ENCODE measurements at regions not wholly inside any gene's neighbourhood (a gene's known extent, or its start where the extent isn't known, plus 50 kb on each side); places are given as distances from the start of the nearest gene placed in this dataset.
A peak's percentile ranks its signal among the peaks of the same experiment; 100 is the strongest.

DNA sequence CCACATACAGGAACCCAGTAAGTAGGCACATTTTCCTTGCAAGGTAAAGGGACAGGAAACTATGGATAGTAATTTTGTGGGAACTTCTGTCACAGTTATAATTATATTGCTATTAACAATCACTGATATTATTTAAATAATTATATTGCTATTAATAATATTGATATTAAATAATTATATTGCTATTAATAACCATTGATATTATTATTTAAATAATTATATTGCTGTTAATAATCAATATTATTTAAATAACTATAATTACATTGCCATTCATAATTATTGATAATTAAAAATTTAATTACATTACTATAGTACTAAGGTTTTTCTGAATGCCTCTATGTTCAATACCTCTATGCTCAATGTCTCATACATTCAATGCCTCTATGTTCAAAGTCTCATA is 385.6 kb upstream of the SGCD start:
- DNase-seq (ENCODE audit: low read depth), result no peak
- in situ Hi-C loops (cut with HindIII; ENCODE audit: low sequenced_read_pairs), result loop anchor here (25.0 kb wide), 1 partner anchor 871 kb away; no protein-coding TSS in a partner anchor
- H3K4me3 ChIP-seq (ENCODE audit: low read depth, low read length), result no peak overlapping the region
- TF ChIP-seq, protein P1, sequence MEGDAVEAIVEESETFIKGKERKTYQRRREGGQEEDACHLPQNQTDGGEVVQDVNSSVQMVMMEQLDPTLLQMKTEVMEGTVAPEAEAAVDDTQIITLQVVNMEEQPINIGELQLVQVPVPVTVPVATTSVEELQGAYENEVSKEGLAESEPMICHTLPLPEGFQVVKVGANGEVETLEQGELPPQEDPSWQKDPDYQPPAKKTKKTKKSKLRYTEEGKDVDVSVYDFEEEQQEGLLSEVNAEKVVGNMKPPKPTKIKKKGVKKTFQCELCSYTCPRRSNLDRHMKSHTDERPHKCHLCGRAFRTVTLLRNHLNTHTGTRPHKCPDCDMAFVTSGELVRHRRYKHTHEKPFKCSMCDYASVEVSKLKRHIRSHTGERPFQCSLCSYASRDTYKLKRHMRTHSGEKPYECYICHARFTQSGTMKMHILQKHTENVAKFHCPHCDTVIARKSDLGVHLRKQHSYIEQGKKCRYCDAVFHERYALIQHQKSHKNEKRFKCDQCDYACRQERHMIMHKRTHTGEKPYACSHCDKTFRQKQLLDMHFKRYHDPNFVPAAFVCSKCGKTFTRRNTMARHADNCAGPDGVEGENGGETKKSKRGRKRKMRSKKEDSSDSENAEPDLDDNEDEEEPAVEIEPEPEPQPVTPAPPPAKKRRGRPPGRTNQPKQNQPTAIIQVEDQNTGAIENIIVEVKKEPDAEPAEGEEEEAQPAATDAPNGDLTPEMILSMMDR (IDR thresholded peaks at IDR 0.05; ENCODE audit: low read depth, low read length, missing control alignments), result no peak

- in situ Hi-C loops (cut with HindIII; ENCODE audit: low sequenced_read_pairs), result loop anchor here (25.0 kb wide), 1 partner anchor 869 kb away; no protein-coding TSS in a partner anchor
- H3K4me3 ChIP-seq (ENCODE audit: low read depth, low read length), result no peak overlapping the region
- TF ChIP-seq, protein P1 (IDR thresholded peaks at IDR 0.05; ENCODE audit: low read depth, low read length, missing control alignments), result peak; percentile 92
- DNase-seq (ENCODE audit: low read depth), result peak; percentile 35
Observed at GRCh38 chr5:155943516-155944407, 383.2 kb upstream of the SGCD start.

- H3K4me3 ChIP-seq (ENCODE audit: low read depth, low read length), result no peak overlapping the region
- in situ Hi-C loops (cut with HindIII; ENCODE audit: low sequenced_read_pairs), result loop anchor here (25.0 kb wide), 1 partner anchor 865 kb away; no protein-coding TSS in a partner anchor
- DNase-seq (ENCODE audit: low read depth), result no peak
- TF ChIP-seq, protein P1 (IDR thresholded peaks at IDR 0.05; ENCODE audit: low read depth, low read length, missing control alignments), result no peak
Observed at GRCh38 chr5:155947394-155948062, 379.4 kb upstream of the SGCD start.

- in situ Hi-C loops (cut with HindIII; ENCODE audit: low sequenced_read_pairs), result loop anchor here (25.0 kb wide), 1 partner anchor 864 kb away; no protein-coding TSS in a partner anchor
- DNase-seq (ENCODE audit: low read depth), result no peak
- TF ChIP-seq, protein P1 (IDR thresholded peaks at IDR 0.05; ENCODE audit: low read depth, low read length, missing control alignments), result no peak
- H3K4me3 ChIP-seq (ENCODE audit: low read depth, low read length), result no peak overlapping the region
Observed at GRCh38 chr5:155948576-155948975, 378.4 kb upstream of the SGCD start.

DNA sequence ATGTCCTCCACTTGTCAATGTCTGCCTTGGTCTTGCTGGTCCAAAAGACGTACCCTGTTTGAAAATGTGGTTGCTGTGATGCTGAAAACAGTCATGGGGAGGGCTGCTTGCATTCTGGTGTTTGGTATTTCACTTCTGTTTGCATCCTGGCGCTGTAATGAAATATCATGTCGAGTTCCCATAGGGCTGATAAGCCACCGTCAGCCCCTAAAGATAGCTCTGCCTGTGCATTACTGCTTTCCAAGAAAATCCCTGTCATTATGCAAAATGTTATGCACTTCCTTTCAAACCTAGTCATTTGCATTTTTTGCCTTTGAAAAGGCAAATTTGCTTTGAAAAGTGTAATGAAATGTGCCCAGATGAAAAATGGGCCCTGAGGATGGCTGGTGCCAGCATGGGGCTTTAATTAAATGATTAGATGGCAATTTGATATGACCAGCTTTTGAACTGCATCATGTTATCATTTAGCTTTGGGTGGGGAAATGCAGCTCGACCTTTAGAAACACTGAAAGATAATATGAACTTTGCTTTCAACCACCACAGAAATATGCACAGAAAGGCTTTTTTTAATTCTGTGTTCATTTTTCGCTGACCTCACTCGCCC is 374.4 kb upstream of the SGCD start:
- no peak overlapping the region for H3K4me3 ChIP-seq (ENCODE audit: low read depth, low read length)

GRCh38 chr5:155953335-155953734 is 373.6 kb upstream of the SGCD start:
- TF ChIP-seq, protein P1 (IDR thresholded peaks at IDR 0.05; ENCODE audit: low read depth, low read length, missing control alignments), result no peak
- no peak for DNase-seq (ENCODE audit: low read depth)
- no peak overlapping the region for H3K4me3 ChIP-seq (ENCODE audit: low read depth, low read length)
- in situ Hi-C loops (cut with HindIII; ENCODE audit: low sequenced_read_pairs), result no loop called here

More for the DNA sequence above, 374.4 kb upstream of the SGCD start:
- TF ChIP-seq, protein P1 (IDR thresholded peaks at IDR 0.05; ENCODE audit: low read depth, low read length, missing control alignments), result no peak
- in situ Hi-C loops (cut with HindIII; ENCODE audit: low sequenced_read_pairs), result no loop called here
- DNase-seq (ENCODE audit: low read depth), result no peak
